Activated CD4-positive, alpha-beta T cell treated with anti-CD3 and anti-CD28 coated beads for 1 hour (primary cell): ENCODE measurements at regions not wholly inside any gene's neighbourhood (a gene's known extent, or its start where the extent isn't known, plus 50 kb on each side); places are given as distances from the start of the nearest gene placed in this dataset.
"Not testable (repeated sequence)": the region's sequence is repeated elsewhere in the genome, so short reads cannot be mapped to it uniquely, and the experiment has no call there.

ENCODE experiments used
- DNase-seq: peaks from one replicate; pipeline ENCODE4 v3.0.0-alpha.2; 2020

DNA sequence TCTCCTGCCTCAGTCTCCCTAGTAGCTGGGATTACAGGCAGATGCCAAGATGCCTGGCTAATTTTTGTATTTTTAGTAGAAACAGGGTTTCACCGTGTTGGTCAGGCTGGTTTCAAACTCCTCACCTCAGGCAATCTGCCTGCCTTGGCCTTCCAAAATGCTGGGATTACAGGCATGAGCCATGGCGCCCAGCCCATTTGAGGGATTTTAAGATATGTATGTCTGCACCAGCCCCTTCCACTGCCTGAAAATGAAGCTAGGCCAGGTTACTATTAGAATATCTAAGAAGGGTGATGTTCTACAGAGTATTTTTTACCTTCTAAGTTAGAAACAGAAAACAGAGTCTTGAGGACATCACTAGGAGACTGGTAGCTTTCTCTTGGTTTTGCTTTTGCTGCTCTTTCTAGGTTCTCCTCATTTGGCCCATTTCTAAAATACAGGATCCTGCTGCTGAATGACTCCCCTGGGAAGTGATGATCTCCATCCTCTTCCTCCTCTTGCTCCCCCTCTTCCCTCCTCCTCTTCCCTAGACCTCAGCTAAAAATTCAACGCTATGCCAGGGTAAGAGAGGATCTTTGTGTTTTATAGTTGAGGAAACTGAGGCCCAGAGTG lies 118.5 kb downstream of the MYCN start:
- no peak for DNase-seq

DNA sequence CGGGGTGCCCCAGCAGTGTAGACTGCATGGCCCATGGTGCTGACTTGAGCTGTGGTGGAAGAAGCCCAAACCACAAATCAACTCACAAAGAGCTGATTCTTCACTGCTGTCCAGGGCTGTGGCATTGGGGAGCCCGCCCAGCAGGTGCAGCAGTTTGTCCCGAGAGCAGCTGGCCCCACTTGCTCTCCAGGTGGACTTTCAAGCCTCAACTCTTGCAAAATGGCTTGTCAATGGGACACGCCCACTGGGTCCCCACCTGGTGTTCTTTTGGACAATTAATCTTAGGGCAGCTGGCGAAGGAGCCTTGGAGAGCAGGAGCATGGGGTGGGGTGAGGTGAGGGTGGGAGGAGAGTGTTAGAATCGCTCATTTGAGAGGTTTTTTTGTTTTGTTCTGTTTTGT lies 117.9 kb downstream of the MYCN start:
- no peak for DNase-seq

DNA sequence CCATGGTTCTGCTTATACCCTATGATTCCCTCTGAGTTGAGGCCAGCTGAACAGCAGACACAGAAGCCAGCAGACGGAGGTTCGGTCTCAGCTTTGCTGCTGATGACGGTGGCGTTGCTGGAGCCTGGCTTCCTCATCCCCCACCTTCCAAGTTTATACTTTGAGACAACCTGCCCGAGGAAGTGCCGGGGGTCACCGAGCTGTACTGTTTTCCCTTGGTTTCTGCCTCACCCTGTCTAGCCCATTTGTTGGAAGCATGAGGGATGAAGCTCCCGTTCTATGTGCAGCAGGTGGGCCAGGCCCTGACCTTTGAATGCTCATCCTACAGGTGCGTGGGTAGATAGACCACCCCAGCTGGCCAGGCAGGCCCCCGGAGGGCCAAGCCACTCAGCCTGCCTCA lies 117.3 kb downstream of the MYCN start:
- DNase-seq, result no peak

DNA sequence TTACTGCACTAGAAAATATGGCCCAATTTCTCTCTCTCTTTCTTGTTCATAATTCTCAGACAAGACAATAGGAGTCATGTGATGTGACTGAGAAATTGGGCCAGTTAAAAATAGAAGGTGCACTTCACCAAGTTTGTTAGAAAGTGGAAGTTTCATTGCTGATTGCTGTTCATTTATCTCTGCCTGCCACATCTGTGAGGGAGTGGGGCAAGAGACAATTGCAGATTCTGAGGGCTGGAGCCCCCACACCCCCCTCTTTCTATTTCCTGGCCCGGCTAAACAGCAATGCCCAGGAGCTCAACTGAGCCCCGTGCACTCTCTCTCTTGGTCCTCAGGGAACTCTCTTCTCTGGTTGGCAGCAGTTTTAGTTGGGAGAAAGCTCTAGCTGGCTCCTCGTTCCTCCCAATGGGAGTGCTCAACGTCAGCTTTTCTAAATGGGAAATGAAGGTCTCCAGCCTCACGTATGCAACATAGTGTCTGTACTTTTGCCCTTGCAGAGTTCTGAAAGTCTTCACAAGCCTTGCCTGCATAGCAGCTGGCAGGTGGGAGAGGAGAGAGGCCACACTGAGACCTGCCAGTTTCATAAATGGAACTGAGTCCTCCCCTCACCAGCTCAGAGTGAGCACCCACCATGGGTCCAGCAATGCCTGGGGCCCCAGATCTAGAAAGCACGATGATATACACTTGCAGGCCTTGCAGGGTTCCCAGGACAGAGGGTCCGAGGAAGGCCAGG lies 115.7 kb downstream of the MYCN start:
- no peak for DNase-seq

DNA sequence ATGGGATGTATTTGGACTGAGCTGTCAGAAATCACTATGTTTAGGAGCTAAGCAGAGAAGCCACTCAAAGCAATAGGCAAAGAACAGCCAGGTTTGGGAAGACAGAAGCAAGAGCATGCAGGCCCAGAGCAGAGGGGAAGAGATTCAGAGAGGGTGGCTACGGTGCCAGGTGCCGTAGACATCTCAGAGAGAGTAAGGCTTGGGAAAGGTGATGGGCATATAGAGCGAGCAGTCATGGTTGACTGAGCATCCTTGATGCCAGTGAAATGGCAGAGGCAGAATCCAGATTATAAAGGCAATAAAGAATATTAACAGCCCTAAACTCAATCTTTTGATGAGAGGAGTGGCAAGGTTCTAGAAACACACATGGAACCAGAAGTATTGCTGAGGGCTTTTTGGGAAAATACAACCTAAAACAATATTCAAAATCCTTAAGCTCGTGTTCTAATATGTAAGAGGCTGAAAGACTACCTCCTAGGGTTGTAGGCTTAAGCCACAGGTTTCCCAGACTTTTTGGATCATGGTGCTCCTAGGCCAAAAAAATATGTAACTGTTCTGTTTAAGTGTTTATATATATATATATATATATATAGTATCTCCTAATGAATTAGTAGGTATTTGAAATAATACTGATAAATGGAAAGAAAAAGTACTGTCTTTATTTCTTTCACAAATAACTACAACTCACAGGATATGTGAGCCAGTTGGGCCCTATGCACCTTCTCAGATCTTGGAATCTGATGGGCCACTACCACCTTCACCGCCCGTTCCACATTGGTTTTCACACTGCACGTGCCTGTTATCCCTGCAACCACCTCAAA lies 113.3 kb downstream of the MYCN start:
- DNase-seq, result no peak

DNA sequence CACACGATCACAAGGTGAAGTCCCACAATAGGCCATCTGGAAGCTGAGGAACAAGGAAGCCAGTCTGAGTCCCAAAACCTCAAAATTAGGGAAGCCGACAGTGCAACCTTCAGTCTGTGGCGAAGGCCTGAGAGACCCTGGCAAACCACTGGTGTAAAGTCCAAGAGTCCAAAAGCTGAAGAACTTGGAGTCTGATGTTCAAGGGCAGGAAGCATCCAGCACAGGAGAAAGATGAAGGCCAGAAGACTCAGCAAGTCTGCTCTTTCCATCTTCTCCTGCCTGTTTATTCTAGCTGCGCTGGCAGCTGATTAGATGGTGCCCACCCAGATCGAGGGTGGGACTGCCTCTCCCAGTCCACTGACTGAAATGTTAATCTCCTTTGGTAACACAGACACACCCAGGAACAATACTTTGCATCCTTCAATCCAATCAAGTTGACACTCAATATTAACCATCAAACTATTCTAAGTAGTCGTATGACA lies 112.3 kb downstream of the MYCN start:
- DNase-seq, result not testable (repeated sequence)

DNA sequence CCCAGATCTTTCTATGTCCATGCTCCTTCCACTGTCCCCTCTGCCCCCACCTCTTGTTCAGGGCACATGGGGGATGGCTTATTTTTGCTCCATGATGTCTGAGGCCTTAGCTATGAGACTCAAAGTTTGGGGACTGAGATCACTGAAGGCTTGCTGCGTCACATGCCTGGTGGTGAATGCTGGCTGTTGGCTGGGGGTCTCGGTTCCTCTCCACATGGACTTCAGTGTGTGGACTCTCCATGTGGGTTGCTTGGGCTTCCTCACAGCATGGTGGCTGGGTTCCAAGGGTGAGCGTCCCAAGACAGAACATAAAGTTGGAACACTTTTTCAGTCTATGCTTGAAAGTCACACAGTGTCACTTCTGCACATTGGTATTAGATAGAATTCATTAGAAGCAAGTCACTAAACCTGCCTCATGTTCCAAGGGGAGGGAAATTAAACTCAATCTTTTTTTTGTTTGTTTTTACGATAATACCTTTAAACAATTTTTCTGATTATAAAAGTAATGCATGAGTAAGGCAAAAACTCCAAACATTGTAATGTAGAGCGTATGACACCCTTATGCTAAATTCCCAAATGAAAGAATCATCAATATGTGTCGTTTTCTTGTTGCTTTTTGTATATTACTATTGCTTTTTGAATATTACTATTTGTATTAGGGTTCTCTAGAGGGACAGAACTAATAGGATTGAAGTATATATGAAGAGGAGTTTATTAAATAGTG lies 111.7 kb downstream of the MYCN start:
- no peak for DNase-seq

DNA sequence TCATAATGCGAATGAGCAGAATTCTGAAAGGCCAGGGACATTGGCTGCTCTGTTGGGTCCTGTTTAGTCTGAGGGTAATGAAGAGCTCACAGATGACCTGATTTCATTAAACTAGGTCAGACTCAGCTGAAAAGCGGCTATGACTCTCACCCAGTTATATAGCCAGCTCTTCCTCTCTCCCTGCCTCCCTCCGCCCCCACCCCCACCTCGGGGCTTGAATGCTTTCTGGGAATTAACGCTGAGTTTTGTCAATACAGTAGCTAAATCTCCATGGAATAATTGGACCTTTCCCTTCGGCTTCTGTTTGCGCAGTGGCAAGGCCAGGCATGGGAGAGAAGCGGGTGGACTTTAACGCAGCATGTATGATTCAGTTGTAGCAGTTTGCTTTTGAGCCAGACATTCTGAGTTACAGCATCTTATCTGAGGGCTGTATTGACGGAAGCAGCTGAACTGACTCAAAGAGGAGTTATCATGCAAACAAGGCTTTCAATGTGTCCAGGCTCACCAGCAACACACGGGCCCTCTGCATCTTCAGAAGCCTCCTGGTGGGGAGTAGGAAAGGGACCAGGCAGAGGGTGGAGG lies 110.6 kb downstream of the MYCN start:
- DNase-seq, result no peak

DNA sequence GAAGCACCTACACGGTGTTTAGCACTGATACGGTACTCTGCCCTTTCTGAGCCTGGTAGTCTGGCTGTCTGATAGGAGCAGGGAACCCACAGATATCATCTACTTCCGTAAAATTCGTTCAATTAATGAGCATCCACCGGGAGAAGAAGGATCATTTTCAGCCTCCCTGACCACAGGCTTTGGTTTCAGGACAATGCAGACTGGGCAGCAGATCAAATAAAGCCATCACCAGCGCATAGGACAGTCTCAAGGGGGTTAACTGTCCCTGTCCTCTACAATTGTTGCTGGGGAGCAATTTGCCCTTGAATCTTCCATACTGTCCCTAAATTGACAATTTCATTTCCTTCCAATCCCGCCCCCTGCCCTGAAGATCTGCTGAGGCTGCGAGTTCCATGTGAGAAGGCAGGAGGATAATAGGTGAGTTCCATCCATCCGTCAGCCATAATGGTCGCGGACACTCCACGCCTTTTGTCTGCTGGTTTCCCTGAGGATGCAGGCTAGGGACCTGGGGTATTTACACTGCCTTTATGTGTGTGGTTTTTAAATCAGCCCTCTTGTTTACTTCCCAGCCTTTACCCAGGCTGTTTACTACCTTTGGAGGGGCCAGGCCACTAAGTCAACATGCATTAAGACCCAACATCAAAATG lies 110.0 kb downstream of the MYCN start:
- DNase-seq, result no peak

DNA sequence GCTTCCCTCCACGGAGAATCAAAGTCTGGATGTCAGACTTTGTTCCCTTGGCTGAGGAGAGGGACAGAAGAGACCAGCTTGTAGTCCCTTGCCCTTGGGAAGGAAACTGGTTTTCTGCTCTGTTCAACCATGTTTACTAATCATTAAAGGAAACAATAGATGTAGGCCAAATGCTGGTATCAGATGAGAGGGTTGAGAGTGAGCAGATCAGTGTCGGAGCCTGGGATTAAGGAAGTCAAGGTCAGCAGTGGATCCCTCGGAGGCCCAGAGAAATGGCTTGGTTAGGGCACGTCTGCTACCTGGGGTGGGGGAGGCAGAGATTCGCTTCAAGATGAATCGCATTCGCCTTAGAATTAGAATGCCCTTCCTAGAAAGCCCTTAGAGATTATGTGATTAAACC lies 109.1 kb downstream of the MYCN start:
- DNase-seq, result no peak

DNA sequence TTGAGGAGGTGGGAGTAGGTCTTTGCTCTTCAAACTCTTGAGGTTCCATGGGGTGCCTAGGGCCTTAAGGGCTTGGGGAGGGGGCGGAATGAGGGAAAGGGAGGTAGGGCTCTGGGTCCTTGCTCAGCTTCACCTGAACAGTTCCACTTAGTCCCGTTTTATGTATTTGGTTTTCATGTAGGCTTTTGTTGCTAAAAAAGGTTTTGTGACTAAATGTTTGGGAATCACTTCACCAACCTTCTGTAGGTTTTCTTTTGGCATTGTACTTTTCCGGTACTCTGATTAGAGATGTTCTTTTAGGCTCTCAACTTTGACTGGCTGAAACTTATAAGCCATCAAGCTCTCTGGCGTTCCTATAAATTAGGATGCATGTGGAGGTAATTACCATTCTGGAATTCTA lies 108.1 kb downstream of the MYCN start:
- DNase-seq, result no peak

DNA sequence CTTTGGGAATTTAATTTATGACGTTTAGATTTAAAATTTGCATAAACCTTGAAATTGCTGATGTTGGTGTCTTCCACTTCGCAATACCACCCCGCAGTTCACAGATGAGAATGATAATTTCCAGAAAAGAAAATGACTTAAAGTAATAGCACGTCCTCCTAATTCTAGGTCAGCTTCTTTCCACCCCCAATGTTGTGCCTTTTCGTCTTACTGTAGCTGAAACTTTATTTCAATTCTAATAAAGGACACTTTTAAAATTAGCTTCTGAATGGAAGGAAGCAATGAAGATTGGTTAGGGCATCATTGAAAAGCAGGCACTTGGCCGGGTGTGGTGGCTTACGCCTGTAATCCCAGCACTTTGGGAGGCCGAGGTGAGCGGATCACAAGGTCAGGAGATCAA lies 107.4 kb downstream of the MYCN start:
- DNase-seq, result no peak

DNA sequence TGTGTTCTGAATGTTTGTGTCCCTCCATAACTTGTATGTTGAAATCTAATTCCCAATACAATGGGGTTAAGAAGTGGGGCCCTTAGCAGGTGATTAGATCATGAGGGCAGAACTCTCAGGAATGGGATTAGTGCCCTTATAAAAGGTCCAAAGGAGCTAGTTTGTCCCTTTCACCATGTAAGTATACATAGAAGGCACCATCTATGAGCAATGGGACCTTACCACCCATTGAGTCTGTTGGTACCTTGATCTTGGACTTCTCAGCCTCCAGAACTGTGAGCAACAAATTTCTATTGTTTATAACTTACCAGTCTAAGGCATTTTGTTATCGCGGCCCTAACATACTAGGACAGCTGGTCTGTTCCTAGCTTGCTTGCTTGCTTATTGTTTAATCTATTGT lies 106.3 kb downstream of the MYCN start:
- DNase-seq, result no peak

DNA sequence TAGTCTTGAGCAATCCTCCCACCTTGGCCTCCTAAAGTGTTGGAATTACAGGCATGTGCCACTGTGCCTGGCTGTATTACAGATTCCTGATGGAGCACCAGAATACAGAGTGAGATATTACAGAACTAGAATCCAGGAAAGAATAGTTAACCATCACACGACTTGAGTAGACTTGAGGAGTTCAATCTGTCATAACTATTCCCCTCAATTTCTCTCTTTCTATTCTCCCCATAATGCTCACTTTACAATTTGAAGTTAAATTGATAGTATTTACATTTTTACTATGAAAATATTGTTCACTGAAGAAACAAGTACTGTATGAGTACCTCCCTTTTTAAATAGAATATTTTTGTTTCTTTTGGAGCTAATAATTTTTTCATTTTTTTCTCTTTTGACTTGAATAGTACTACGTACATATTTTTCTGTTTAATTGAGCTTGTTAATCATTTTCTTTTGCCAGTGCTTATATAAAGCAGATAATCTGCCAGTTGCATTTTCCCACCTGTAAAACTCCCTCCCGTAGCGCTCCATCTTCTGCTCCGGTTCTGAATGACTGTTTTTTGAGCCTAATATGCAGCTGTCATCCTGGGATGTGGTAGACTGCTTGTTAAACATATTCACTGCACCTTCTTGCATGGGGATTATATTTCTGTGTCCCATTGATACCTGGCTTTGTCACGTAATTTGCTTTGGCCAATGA lies 105.5 kb downstream of the MYCN start:
- DNase-seq, result no peak

DNA sequence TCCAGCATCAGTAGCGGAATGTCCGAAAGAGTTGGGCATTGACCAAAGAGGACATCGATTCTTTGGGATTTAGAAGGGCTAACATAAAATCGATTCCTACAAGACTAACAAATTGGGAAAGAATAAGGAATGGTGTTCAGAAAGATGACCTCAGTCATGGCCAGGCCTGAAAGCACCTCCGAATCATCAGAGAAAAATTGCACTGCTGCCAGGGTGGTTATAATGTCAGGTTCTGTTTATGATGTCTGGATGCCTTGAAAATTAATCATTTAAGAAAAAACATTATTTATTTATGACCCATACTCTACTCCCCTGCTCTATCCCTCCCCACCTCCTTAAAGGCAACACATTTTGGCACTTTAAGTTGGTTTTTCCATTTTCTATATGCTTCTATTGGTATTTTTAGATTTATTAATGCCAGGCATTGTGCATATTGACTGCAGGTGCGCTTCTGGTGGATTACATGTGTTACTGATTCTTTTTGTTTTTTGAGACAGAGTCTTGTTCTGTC lies 104.7 kb downstream of the MYCN start:
- no peak for DNase-seq

DNA sequence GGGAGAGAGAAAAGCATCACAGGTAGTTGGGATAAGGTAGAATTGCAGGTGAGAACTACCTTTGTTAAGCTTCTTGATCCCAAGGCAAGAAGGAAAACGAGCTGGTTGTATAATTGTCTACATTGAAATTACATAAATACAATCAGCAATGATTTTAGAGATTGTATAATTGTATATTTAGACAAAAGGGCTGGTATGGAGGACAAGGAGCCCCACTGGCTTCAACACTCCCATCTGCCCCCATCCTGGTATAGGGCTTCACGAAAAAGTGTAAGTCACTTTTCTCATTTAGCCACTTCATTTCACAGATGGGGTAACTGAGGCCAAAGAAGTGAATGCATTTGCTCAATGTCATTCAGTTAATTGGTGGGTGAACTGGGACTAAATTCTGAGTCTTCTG lies 103.3 kb downstream of the MYCN start:
- DNase-seq, result no peak

DNA sequence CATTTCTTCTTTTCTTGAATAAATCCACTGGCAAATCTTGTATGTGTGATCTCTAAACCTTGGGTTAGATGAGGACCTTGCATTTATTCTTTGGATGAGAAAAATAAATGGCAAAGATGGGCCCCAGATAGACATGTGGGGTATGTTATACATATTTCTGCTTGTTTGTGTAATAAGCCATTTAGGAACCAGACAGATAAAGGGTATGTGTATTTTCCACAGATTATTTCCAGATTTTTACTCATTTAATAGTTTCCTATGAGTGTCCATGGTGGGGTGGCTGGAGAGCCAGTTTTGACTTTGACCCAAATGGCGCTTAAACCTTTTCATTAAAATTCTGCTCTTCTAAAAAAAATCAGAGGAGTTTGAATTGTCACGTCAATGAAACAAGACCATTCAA lies 102.8 kb downstream of the MYCN start:
- no peak for DNase-seq

DNA sequence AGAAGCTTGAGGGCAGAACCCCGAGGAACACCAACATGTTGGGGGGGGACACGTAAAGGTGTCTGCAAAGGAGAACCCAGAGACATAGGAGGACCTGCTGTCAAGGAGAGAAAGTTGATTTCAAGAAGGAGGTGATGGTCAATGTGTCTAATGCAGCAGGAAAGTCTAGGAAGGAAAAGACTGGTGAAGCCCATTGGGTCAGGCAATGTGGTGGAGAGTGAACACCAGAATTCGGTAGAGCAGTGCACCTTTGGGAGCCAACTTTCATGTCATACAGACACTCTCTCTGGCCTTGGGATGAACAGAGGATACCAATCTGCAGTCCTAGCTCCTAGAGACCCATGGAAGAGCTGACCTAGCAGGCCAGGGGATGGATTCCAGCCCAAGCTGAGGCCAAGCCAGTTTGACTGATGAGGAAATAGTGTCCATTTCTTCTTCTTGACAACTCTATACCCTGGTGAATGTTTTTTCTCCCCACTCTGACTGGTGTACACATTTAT lies 101.9 kb downstream of the MYCN start:
- no peak for DNase-seq

DNA sequence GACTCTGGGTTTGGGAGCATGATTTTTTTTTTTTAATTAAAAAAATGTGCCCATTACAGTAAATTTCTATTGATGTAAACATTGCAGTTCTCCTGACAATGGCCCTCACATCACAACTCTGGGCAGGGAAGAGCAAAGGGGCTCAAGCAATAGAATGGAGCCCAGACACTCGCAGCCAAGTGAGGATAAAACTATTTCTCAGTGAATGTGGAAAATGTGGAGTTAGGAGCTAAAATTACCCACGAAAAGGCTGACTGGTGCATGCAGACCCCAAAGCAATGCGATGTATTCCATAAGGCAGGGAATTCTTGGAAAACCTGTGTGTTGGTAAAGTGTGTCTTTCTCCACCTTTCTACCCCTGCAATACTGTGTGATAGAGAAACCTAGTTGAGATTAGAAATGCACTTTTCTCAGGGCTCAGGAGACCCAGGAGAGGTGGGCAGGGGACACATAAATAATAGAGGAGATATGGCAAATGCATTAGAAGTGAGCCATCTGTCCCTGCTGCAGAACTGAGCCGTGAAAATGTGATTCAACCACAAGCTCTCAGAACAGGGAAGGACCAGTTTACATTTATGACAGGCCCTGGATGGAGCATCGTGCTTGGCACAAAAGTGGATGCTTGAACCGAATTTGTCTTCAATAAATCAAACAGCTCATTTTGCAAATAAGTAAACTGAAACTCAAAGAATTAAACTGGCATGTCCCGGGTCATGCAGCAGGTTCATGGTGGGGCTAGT lies 100.1 kb downstream of the MYCN start:
- no peak for DNase-seq

DNA sequence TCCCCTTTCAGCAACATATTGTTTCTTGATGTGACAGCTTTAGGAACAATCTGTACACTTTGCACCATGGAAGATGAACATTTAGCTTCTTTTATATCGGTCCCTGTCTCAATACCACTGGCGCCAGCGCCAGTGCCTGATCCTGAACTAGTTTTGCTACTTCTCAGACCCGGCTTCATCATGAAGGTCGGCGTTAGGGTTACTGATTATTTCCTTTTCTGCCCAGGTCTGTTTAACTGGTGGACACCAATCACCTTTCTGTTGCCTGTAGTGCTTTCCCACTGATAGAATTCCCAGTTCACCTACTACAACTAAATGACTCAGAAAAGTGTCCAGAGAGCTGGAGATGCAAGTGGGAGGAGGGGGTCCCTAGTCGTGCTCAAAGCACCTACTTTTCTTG lies 99.5 kb downstream of the MYCN start:
- no peak for DNase-seq

DNA sequence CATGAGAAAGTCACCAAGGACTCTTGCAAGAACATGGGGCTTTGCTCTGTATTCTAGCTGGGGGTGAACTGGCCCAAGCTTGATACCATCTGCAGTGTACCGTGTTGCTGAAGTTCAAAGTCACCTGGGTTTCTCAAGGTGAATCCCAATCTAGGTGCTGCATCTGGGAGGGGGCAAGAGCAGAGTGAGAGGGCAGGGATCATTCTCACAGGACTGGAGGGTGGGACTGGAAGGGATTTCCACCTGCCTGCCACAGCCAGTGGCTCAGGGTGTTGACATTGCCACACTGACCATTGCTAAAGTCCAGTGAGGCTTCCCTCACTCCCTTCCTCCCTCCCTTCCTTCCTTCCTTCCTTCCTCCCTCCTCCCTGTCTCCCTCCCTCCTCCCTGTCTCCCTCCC lies 98.7 kb downstream of the MYCN start:
- no peak for DNase-seq
